HFFc6 (cell line): ENCODE measurements at regions not wholly inside any gene's neighbourhood (a gene's known extent, or its start where the extent isn't known, plus 50 kb on each side); places are given as distances from the start of the nearest gene placed in this dataset.
"Not testable (repeated sequence)": the region's sequence is repeated elsewhere in the genome, so short reads cannot be mapped to it uniquely, and the experiment has no call there.

Experiments used
- DNase-seq: peaks from one replicate; pipeline ENCODE4 v3.0.0-alpha.2; 2018
- H3K27ac Mint-ChIP-seq: 2 replicates; pipeline ENCODE4 v1.8.0; 2020; ENCODE audit warnings: mild to moderate bottlenecking, mixed read lengths
- H3K27me3 Mint-ChIP-seq: 2 replicates; pipeline ENCODE4 v1.8.0; 2021; ENCODE audit warnings: mild to moderate bottlenecking, moderate library complexity, mixed read lengths; ENCODE audit not compliant: insufficient read depth
- H3K36me3 Mint-ChIP-seq: 2 replicates; pipeline ENCODE4 v1.8.0; 2021; ENCODE audit warnings: low read depth, mixed read lengths
- H3K4me1 Mint-ChIP-seq: 2 replicates; pipeline ENCODE4 v1.8.0; 2020; ENCODE audit warnings: low read depth, mixed read lengths
- H3K4me3 Mint-ChIP-seq: 2 replicates; pipeline ENCODE4 v1.8.0; 2020; ENCODE audit warnings: mild to moderate bottlenecking, moderate library complexity, mixed read lengths
- H3K9me3 Mint-ChIP-seq: 2 replicates; pipeline ENCODE4 v1.8.0; 2020; ENCODE audit warnings: mild to moderate bottlenecking, mixed read lengths
- CTCF ChIP-seq: fragments of 200-600 bp; sonication (generic); IDR thresholded peaks from 2 replicates; pipeline ENCODE4 v1.5.0; 2021; ENCODE audit warnings: antibody characterized with exemption, mild to moderate bottlenecking

- DNase-seq, result no peak
- Mint-ChIP-seq H3K9me3 (peaks cover 8% of the 10 kb centered on the region; the same call in 1 of the 2 replicates), H3K4me3 (no peak overlapping the region), H3K27me3 (peaks cover 28% of the 10 kb centered on the region), H3K36me3 (no peaks in the 10 kb centered on the region; the same call in 1 of the 2 replicates), H3K27ac (no peak overlapping the region), H3K4me1 (no peaks in the 10 kb centered on the region)
- TF ChIP-seq CTCF, result no peak
Measured at GRCh38 chr2:238774980-238775509, 72.8 kb upstream of the TWIST2 start.

GRCh38 chr2:238775591-238775990 lies 72.3 kb upstream of the TWIST2 start:
- no peak for TF ChIP-seq CTCF
- Mint-ChIP-seq H3K27me3 (peaks cover 24% of the 10 kb centered on the region), H3K27ac (no peak overlapping the region), H3K4me1 (no peaks in the 10 kb centered on the region), H3K36me3 (peaks cover under 1% of the 10 kb centered on the region; the same call in 1 of the 2 replicates), H3K9me3 (peaks cover 8% of the 10 kb centered on the region; the same call in 1 of the 2 replicates), H3K4me3 (no peak overlapping the region)
- DNase-seq, result no peak

- Mint-ChIP-seq H3K27me3 (peaks cover 23% of the 10 kb centered on the region), H3K9me3 (peaks cover 11% of the 10 kb centered on the region; the same call in 1 of the 2 replicates), H3K4me3 (no peak overlapping the region), H3K36me3 (peaks cover 7% of the 10 kb centered on the region), H3K4me1 (no peaks in the 10 kb centered on the region), H3K27ac (no peak overlapping the region)
- TF ChIP-seq CTCF, result no peak
- DNase-seq, result no peak
Measured at GRCh38 chr2:238776003-238776760, 71.7 kb upstream of the TWIST2 start.

- not testable (repeated sequence) for H3K36me3 Mint-ChIP-seq, DNase-seq, H3K27ac Mint-ChIP-seq, H3K4me1 Mint-ChIP-seq, H3K4me3 Mint-ChIP-seq
- Mint-ChIP-seq H3K27me3 (peaks cover 23% of the 10 kb centered on the region), H3K9me3 (peaks cover 13% of the 10 kb centered on the region; the same call in 1 of the 2 replicates)
Measured at GRCh38 chr2:238776761-238777046, 71.2 kb upstream of the TWIST2 start.

- no peaks in the 10 kb centered on the region for H3K4me1 Mint-ChIP-seq
- H3K27me3 Mint-ChIP-seq, result peaks cover 21% of the 10 kb centered on the region
- peaks cover 13% of the 10 kb centered on the region; the same call in 1 of the 2 replicates for H3K9me3 Mint-ChIP-seq
- H3K27ac Mint-ChIP-seq, result no peak overlapping the region
- DNase-seq, result no peak
- no peak overlapping the region for H3K4me3 Mint-ChIP-seq
- peaks cover 9% of the 10 kb centered on the region for H3K36me3 Mint-ChIP-seq
- TF ChIP-seq CTCF, result no peak
Measured at GRCh38 chr2:238777369-238778067, 70.4 kb upstream of the TWIST2 start.
